Fibroblast of villous mesenchyme (primary cell): ENCODE measurements at regions not wholly inside any gene's neighbourhood (a gene's known extent, or its start where the extent isn't known, plus 50 kb on each side); places are given as distances from the start of the nearest gene placed in this dataset.

Experiments used
- DNase-seq: peaks from one replicate; pipeline ENCODE4 v3.0.0-alpha.2; 2010; ENCODE audit warnings: low read depth
- H3K4me3 ChIP-seq: 2 replicates; pipeline ENCODE4 v1.5.1; 2011; ENCODE audit warnings: low read depth, mild to moderate bottlenecking, low read length
- CTCF ChIP-seq: IDR thresholded peaks from 2 replicates; pipeline ENCODE4 v1.5.1; 2012; ENCODE audit warnings: low read depth, mild to moderate bottlenecking, low read length; ENCODE audit not compliant: insufficient read depth

GRCh38 chr2:133661392-133661791 is 93.1 kb upstream of the NCKAP5 start:
- no peak for DNase-seq
- no peak for TF ChIP-seq CTCF

GRCh38 chr2:133666621-133667020 is 98.4 kb upstream of the NCKAP5 start:
- no peak for DNase-seq
- no peak overlapping the region for H3K4me3 ChIP-seq
- no peak for TF ChIP-seq CTCF

More at GRCh38 chr2:133661392-133661791, 93.1 kb upstream of the NCKAP5 start:
- no peak overlapping the region for H3K4me3 ChIP-seq

GRCh38 chr2:133667085-133667484 is 98.8 kb upstream of the NCKAP5 start:
- no peak for DNase-seq
- no peak overlapping the region for H3K4me3 ChIP-seq
- TF ChIP-seq CTCF, result no peak

- no peak for TF ChIP-seq CTCF
- H3K4me3 ChIP-seq, result no peak overlapping the region
- DNase-seq, result no peak
These were observed 99.7 kb upstream of the NCKAP5 start for GRCh38 chr2:133667968-133668367.

GRCh38 chr2:133668547-133668946 is 100.3 kb upstream of the NCKAP5 start:
- TF ChIP-seq CTCF, result no peak
- DNase-seq, result no peak
- no peak overlapping the region for H3K4me3 ChIP-seq

GRCh38 chr2:133673305-133673905 is 105.1 kb upstream of the NCKAP5 start:
- no peak overlapping the region for H3K4me3 ChIP-seq

More at GRCh38 chr2:133673305-133673905, 105.1 kb upstream of the NCKAP5 start:
- no peak for DNase-seq
- no peak for TF ChIP-seq CTCF
